ENCODE measurements at regions not wholly inside any gene's neighbourhood (a gene's known extent, or its start where the extent isn't known, plus 50 kb on each side); places are given as distances from the start of the nearest gene placed in this dataset.

GRCh38 chr14:54344445-54344844, 52.4 kb upstream of the CDKN3 start:
- no peak overlapping the region for H3K9ac ChIP-seq (ENCODE audit: control insufficient read depth, extremely low read depth, insufficient read depth, low read length)
- H4K20me1 ChIP-seq (ENCODE audit: control insufficient read depth, extremely low read depth, insufficient read depth, low read length) = no peaks in the 10 kb centered on the region
- FAIRE-seq = no peak
- no peaks in the 10 kb centered on the region for H3K79me2 ChIP-seq (ENCODE audit: control insufficient read depth, insufficient read depth, low read length)
- no peaks in the 10 kb centered on the region for H3K9me3 ChIP-seq (ENCODE audit: control insufficient read depth, low read depth, low read length)
- no peak overlapping the region for H3K27ac ChIP-seq (ENCODE audit: control insufficient read depth, insufficient read depth, low read length)
- no peak overlapping the region for H2AFZ ChIP-seq (ENCODE audit: control insufficient read depth, low read length)
- no peaks in the 10 kb centered on the region for H3K36me3 ChIP-seq (ENCODE audit: control insufficient read depth in 2 of 2, extremely low read depth in 1 of 2, insufficient read depth in 2 of 2, low read length in 2 of 2)
- TF ChIP-seq CTCF (optimal IDR thresholded peaks at IDR 0.05 in 1 of 3, IDR thresholded peaks at IDR 0.05 in 1 of 3, conservative IDR thresholded peaks at IDR 0.05 in 1 of 3; ENCODE audit: extremely low read depth in 1 of 3, insufficient read depth in 2 of 3, low read length in 3 of 3) (no peak), EZH2 (IDR thresholded peaks at IDR 0.05; ENCODE audit: low read length) (no peak)
- H3K27me3 ChIP-seq (ENCODE audit: control insufficient read depth, extremely low read depth, insufficient read depth, low read length) = no peaks in the 10 kb centered on the region
- dilution Hi-C loops (cut with MboI; ENCODE audit: extremely low pct_ligation_motif_present, low sequenced_read_pairs) = no loop called here
- DNase-seq (ENCODE audit: low read depth, low spot score) = no peak
- no peaks in the 10 kb centered on the region for H3K9me1 ChIP-seq (ENCODE audit: control insufficient read depth, extremely low read depth, insufficient read depth, low read length)
- no peak overlapping the region for H3K4me2 ChIP-seq (ENCODE audit: control insufficient read depth, extremely low read depth, insufficient read depth, low read depth, low read length)
- H3K4me1 ChIP-seq (ENCODE audit: control insufficient read depth, extremely low read depth, insufficient read depth, low read length) = no peaks in the 10 kb centered on the region
- H3K4me3 ChIP-seq (ENCODE audit: control insufficient read depth in 2 of 3, extremely low read depth in 1 of 3, insufficient read depth in 2 of 3, low read depth in 1 of 3, low read length in 3 of 3) = no peak overlapping the region

GRCh38 chr14:54346257-54346656, 50.5 kb upstream of the CDKN3 start:
- no peak overlapping the region for H3K27ac ChIP-seq (ENCODE audit: control insufficient read depth, insufficient read depth, low read length)
- H3K36me3 ChIP-seq (ENCODE audit: control insufficient read depth in 2 of 2, extremely low read depth in 1 of 2, insufficient read depth in 2 of 2, low read length in 2 of 2) = no peaks in the 10 kb centered on the region
- H2AFZ ChIP-seq (ENCODE audit: control insufficient read depth, low read length) = no peak overlapping the region
- no peaks in the 10 kb centered on the region for H3K27me3 ChIP-seq (ENCODE audit: control insufficient read depth, extremely low read depth, insufficient read depth, low read length)
- no peaks in the 10 kb centered on the region for H3K9me3 ChIP-seq (ENCODE audit: control insufficient read depth, low read depth, low read length)
- no peak overlapping the region for H3K4me2 ChIP-seq (ENCODE audit: control insufficient read depth, extremely low read depth, insufficient read depth, low read depth, low read length)
- dilution Hi-C loops (cut with MboI; ENCODE audit: extremely low pct_ligation_motif_present, low sequenced_read_pairs) = no loop called here
- no peaks in the 10 kb centered on the region for H3K4me1 ChIP-seq (ENCODE audit: control insufficient read depth, extremely low read depth, insufficient read depth, low read length)
- DNase-seq (ENCODE audit: low read depth, low spot score) = no peak
- H4K20me1 ChIP-seq (ENCODE audit: control insufficient read depth, extremely low read depth, insufficient read depth, low read length) = no peaks in the 10 kb centered on the region
- TF ChIP-seq CTCF (optimal IDR thresholded peaks at IDR 0.05 in 1 of 3, IDR thresholded peaks at IDR 0.05 in 1 of 3, conservative IDR thresholded peaks at IDR 0.05 in 1 of 3; ENCODE audit: extremely low read depth in 1 of 3, insufficient read depth in 2 of 3, low read length in 3 of 3) = no peak
- no peaks in the 10 kb centered on the region for H3K79me2 ChIP-seq (ENCODE audit: control insufficient read depth, insufficient read depth, low read length)
- no peak overlapping the region for H3K4me3 ChIP-seq (ENCODE audit: control insufficient read depth in 2 of 3, extremely low read depth in 1 of 3, insufficient read depth in 2 of 3, low read depth in 1 of 3, low read length in 3 of 3)
- no peak for FAIRE-seq
- no peak overlapping the region for H3K9ac ChIP-seq (ENCODE audit: control insufficient read depth, extremely low read depth, insufficient read depth, low read length)
- no peaks in the 10 kb centered on the region for H3K9me1 ChIP-seq (ENCODE audit: control insufficient read depth, extremely low read depth, insufficient read depth, low read length)
